GM19395 (cell line): ENCODE measurements at regions not wholly inside any gene's neighbourhood (a gene's known extent, or its start where the extent isn't known, plus 50 kb on each side); places are given as distances from the start of the nearest gene placed in this dataset.
"Not testable (repeated sequence)": the region's sequence is repeated elsewhere in the genome, so short reads cannot be mapped to it uniquely, and the experiment has no call there.

Experiments used
- ATAC-seq: cut with Tn5 transposase; IDR thresholded peaks from one replicate; pipeline ENCODE4 v1.9.1; 2021; ENCODE audit warnings: mild to moderate bottlenecking, moderate library complexity; ENCODE audit not compliant: unreplicated experiment

DNA sequence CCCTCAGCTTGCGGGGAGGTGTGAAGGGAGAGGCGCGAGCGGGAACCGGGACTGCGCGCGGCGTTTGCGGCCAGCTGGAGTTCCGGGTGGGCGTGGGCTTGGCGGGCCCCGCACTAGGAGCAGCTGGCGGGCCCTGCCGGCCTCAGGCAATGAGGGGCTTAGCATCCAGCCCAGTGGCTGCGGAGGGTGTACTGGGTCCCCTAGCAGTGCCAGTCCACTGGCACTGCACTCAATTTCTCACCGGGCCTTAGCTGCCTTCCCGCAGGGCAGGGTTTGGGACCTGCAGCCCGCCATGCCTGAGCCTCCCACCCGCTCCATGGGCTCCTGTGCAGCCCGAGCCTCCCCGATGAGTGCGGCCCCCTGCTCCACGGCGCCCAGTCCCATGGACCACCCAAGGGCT is 163.5 kb upstream of the PTCH1 start:
- not testable (repeated sequence) for ATAC-seq

DNA sequence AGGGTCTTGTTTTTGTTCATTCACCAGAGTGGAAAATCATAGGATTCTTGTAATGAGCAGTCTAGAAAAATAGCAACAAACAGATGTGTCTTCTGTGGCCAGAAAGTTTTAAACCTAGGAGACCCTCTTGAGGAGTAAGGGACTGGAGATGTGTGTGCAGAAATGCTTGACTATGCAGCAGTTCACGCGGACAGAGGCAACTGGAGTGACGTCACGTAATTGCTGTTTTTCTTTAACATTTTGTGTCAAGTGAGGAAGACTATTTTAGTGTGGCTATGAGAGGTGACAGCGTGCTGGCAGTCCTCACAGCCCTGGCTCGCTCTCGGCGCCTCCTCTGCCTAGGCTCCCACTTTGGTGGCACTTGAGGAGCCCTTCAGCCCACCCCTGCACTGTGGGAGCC is 163.1 kb upstream of the PTCH1 start:
- ATAC-seq: no peak

DNA sequence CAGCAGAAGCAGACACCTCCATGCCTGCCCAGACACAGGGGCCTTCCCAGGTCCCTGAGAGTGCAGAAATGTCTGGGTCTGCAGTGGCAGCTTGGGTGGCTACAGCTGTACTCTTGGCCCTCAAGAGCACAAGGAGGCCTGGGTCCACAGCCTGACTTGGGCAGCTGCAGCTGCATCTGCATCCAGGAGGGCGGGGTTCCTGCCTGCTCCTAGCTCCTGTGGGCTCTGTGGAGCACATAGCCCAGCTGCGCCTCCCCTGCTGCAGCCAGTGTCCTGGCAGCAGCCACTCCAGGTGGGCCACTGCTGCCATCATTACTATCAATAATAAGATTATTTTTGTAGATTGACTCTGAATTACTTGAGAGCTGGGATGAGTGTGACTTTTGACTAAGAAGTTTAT is 162.0 kb upstream of the PTCH1 start:
- no peak for ATAC-seq

DNA sequence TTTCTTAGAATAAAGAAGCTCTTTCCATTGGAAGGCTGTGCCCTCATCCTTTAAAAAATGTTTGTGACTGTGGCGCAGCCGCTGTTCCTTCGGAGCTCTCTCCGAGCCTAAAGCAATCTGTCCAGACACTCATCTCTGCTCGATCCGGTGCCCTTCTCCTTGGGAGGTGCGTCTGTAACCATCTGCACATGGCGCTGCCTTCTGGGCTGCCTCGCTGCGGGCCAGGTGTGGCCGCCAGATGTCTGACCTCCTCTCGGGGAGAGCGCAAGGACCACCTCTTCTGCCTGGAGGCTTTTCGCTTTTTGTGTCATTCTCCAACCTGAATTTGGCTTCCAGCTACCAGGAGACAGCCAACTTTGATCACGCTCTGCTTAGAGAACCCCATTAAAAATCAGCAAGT is 153.4 kb upstream of the PTCH1 start:
- no peak for ATAC-seq

DNA sequence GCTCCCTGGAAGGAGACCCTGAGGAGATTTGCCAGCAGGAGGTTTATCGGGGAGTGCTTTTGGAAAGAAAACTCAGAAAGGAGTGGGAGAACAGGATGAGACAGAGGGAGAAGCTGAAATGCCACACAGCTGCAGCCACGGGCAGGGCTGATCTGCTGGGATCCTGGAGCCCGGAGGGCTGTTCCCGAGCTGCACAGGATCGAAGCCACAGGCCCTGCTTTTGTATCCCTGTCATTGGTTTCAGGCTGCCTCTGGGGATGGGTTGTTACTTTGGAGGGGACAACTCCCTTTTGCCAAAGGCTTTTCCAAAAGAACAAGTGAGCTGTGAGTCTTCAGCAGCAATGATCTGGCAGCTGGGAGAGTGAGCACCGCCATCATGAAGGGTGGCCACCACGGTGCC is 152.5 kb upstream of the PTCH1 start:
- ATAC-seq: no peak

DNA sequence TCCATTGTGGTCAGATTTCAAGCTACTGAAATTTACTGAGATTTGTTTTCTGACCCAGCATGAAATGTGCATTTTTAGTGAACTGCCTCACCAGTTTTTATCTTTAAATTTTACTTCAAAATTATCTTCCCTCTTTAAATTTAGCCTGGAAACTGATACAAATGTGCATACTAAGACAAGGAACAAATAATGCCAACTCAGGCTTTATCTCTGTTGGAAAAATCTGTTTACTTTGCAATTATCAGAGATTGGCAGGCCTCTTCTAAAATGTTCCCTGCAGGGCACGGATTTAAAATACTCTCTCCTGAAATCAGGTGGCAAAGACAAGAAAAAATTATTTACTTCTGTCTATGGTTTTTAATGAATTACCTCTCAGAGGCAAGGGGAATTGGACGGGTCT is 151.0 kb upstream of the PTCH1 start:
- no peak for ATAC-seq

DNA sequence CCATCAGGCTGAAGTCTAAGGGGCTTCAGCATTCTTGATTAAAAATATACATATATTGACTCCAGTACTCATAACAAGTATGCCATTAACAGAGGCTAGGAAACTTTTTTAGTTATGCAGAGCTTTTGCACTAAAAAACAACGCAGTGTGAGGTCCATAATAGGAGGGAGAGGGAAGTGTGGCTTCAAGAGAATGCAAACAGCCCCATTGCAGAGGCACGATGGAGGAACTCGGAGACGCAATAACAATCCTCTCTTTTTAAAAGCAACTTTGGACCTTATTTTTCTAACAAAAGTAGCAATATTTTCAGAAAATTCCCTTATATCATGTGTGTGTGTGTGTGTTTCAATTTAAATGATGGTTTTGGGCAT is 150.0 kb upstream of the PTCH1 start:
- ATAC-seq: no peak

DNA sequence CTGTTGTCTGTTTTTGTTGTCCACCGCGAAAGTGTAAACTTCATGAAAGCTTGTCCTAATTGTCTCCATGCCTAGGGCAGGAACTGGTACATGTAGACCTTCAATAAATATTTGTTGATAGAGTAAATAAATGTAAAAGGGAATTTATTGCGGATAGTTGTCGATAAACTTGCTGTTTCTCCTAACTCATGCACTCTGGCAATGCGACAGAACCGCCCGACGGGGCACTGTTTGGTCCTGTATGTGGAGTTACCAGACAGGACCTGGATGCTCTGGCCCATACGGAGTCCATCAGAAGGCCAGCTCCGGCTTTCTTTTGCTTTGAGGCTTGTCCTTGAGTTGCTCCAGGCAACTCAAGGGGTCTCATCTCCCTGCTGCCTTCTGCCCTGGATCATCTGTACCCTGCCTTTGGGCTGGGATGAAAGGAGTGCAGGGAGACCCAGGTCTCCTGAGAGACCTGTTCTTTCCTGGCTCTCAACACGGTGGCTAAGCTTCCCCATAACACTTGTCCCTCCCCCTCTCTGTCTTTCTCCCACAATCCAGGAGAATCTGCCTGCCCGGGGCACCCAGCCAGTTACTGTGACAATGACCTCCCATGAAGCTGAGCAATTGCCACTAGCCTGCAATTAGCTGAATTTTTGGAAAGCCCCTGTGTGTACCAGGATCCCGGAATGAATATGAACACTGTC is 149.5 kb upstream of the PTCH1 start:
- no peak for ATAC-seq

DNA sequence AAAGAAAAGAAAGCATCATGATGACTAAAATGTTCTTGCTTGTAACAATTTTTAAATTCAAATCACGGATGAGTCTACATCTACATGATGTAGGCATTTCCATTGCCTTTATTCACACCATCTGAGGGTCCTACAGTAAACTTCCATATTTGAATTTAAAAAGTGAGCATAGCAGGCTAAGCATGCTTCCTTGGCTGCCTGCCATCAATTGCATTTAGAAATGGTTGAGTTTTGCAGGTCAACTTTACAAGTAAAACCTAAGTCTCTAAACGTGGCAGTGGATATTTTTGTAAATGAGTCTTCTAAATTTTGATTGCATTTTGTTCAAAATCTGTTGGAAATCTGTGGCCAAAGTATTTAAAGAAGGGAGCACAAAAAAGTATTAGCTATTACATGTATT is 136.5 kb upstream of the PTCH1 start:
- ATAC-seq: no peak

DNA sequence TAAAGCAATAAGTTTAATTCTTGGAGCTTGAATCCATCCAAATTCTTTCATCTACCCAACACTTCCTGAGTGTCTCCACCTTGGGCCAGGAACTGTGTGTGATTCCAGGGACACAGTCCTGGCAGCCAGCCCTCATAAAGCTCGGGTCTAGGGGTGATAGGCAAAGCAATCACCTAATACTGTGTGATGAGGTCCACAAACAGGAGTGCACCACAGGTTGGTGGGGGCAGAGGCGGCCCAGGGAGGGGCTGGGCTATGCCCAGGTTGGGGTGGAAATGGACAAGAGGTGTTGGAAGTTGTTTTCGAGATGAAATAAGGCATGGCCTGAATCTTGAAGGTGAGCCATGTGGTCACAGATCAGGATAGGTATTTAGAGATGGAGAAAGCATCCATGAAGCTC is 133.9 kb upstream of the PTCH1 start:
- ATAC-seq: no peak

DNA sequence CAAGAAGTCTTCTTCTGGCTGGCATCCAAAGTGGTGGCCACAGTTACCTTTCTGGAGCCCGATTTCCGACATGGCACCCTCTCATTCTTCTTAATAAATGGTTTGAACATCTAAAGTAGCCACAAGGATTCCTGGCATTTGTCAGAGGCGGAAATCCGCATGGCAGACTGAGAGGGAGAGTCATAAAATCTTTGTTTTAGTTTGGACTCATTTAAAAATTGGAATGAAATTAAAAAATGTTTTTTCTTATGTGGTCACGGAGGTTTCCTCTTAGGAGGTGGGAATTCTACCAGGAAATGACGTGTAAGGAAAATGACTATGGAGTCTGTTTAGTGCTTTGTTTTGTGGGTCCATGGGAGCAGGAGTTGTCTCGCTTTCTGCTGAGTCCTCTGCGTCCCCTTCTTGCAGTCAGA is 133.0 kb upstream of the PTCH1 start:
- no peak for ATAC-seq

DNA sequence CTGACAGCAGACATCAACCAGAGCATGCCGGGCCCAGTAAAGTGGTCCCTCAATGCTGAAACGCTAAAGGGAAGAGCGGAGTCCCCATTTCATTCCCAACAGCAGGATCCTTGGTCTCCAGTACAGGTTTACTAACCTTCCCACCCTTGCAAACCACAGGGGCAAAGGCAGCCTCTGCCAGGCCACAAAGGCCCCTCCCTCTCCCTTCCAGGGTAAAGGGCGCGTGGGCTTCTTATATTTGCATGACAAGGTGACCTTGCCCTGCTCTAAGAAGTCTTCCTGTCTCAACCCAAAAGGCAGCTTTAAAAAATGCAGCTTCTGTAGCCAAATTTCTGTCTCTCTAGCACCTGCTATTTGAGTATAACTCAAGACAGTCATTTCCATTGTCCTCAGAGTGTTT is 131.5 kb upstream of the PTCH1 start:
- no peak for ATAC-seq

DNA sequence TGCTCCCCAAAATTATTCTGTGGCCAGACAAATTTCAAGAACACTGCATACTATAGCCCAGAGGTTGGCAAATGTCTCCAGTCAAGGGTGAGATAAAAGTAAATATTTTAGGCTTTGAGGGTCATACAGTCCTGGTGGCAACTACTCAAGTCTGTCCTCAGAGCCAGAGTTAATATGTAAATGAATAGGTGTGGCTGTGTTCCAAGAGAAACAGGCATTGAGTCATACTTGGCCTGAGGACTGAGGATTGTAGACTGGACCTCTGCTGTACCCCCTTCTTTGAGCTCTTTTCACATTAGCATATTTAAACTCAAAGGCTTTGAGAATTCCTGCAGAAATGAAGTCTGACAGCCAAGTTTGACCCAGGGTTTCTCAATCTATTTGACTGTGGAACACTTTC is 129.2 kb upstream of the PTCH1 start:
- ATAC-seq: no peak

DNA sequence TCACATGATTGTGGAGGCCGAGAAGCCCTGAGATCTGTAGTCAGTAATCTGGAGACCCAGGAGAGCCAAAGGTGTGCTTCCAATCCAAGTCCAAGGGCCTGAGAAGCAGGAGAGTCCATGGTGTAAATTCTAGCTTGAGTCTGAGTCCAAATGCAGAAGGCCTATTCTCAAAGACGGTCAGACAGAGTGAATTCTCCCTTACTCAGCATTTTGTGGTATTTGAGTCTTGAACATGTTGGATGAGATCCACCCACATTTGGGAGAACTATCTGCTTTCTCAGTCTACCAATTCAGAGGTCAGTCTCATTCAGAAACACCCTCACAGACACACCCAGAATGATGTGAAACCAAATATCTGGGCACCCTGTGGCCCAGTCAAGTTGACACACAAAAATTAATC is 128.8 kb upstream of the PTCH1 start:
- ATAC-seq: no peak

DNA sequence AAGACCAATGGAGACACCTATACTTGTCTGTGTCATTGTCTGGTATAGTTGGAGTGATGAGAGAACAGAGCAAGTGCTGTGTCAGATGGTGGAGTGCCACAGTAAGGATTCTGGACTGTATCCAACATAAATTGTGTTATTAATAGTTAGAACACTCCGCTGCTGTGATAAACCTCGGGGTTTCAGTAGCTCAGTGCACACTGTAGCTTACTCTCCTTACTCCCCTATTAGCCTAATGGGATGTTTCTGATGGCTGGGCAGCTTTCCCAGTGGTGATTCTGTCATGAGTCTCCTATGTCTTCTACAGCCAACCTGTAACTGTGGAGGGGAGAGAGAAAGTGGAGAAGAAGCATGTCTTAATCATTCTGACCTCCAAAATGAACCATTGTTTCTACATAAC is 127.6 kb upstream of the PTCH1 start:
- no peak for ATAC-seq

DNA sequence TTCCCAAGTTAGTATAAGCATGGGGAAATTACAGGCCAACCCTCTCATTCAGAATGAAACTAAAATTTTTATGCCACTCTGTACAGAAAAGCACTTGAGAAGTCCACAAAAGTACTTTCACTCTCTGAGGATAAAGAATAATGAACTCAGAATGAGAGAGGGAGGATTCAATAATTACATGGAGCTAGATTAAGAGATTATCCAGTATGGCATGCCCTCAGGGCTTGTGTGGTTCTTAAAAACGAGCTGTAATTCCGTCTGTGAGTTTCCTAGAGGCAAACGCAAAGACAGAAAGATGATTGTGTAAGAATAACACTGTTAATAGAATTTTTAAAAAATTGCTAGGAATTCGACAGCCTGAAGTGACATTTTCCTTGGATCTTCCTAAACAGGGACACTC is 126.8 kb upstream of the PTCH1 start:
- no peak for ATAC-seq

DNA sequence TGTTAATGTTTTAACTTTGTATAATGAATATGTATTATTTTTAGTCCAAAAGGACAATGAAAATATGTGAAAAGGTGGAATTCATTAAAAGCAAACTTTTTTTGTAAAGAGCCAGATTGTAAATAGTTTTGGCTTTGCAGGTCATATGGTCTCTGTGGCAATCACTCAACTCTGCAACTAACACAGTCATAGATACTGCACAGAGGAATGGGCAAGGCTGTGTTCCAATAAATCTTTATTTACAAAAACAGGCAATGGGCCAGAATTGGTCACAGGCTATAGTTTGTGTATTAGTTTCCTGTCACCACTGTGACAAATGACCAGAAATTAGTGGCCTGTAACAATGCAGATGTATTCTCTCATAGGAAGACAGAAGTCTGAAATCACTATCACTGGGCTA is 125.4 kb upstream of the PTCH1 start:
- ATAC-seq: no peak

DNA sequence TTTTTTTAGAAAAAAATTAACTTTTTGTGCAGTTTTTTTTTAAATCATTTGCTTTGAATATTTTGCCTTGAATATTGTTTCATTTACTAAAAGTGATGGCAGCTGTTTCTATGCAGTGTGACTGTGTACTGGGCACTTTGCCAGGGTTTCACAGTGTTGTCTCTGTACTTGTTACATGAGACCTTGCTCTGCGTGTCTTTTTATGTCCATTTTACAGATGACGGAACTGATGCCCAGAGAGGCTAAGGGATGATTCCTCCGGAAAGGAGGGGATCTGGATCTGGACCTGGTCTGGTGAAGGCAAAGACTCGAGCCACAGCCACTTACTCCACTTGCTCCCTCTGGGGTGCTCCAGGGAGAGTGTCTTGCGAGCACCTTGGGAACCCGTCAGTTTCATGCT is 124.8 kb upstream of the PTCH1 start:
- ATAC-seq: no peak

DNA sequence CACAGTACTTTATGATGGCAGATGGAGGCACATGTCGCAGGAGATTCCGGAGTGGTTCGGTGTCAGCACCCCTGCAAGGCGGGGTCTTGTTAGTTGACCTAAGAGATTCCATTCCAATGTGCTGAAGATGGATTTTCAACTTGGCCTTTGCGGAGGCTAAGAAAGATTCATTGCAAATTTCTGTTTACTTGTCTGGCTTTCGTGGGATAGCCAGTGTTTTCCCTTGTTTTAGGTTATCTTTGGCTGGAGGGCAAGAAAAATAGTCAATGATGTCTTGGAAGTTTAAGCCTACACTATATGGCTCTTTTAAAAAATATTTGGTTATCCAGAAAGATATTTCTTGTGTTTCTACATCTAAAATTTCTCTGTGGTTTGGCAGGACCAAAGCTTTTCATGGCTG is 123.6 kb upstream of the PTCH1 start:
- ATAC-seq: no peak

DNA sequence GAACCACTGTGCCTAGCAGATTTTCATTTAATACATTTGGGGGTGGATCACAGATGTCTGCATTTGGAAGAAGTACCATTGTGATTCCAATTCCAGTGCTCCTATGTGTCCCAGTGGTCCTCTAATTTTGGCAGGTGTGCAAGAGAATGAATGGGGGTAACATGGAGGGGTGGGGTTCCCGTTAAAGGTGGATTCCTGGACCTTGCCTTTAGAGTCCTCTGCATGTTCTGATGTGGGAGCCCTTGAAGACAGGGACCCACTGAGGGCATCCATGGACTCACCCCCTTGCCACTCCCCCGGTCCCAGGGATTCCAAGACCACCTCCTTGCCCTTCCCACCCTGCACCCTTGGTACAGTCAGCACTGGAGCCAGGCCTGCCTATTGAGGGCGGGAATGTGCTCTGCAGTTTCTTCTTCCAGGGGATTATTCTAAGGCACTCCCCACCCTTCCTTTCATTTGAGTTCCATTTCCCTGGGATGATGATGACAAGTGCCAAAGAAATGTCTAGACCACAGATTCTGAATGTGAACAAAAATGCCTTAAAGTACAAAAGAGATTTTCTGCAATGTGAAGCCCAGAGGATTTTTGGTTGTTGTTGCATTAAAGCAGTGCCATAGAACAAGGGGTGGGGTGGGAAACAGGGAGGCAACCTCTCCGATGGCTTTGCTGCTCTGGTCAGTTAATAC is 119.4 kb upstream of the PTCH1 start:
- ATAC-seq: no peak

DNA sequence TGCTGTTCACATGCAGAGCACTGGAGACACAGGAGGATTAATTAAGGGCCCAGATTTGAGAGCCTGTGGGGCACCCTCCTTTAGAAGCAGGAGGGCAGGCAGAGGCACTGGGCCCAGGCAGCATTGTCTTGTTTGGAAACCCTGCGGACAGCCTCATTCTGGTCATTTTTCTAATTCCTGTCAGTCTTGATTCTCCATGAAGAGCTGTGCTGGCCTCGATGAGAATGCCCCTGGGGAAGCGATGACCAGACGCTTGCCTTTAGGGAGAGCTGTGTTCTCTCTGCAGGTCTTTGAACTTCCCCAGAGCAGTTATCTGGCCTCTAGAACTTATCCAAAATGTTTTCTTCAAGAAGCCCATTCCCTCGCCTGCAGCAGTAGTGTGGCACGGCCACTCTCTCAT is 117.8 kb upstream of the PTCH1 start:
- no peak for ATAC-seq

DNA sequence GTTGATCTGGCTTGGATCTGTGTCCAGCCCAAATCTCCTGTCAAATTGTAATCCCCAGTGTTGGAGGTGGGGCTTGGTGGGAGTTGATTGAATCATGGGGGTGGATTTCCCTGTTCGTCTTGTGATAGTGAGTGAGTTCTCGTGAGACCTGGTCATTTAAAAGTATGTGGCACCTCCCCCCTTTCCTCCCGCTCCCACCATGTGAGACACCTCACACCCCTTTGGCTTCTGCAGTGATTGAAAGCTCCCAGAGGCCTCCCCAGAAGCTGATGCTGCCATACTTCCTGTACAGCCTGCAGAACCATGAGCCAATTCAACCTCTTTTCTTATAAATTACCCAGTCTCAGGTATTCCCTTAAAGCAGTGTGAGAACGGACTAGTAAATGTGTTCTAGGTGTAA is 117.3 kb upstream of the PTCH1 start:
- ATAC-seq: no peak

DNA sequence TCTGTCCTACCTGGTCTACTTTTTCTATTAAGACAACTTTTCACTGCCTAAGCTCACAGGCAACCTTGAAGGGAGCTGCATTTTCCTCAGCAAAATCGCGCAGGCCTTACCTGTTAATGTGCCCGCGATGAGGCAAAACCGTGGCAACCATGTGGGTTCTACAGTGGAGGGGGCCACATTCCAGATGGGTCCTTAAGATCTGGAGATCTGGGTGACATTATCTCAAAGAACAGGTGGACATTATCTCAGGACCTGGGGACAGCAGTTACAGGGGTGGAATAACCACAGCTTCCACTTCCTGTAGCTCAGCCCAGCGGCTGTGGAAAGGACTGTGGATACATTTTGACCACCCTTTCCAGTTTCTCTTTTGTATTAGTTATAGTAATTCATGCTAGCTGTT is 112.8 kb upstream of the PTCH1 start:
- no peak for ATAC-seq
